WTC11 (cell line): ENCODE measurements at regions not wholly inside any gene's neighbourhood (a gene's known extent, or its start where the extent isn't known, plus 50 kb on each side); places are given as distances from the start of the nearest gene placed in this dataset.

Source experiments
- ATAC-seq: fragments of 200-7000 bp; cut with Tn5 transposase; 2 replicates; pipeline ENCODE4 v1.10.0; 2021; ENCODE audit warnings: mild to moderate bottlenecking, moderate library complexity
- CTCF ChIA-PET: fragments of 300-600 bp; sonication (Branson Sonifier 250); formaldehyde crosslinking; loops from one replicate; lab custom pipeline; 2021; ENCODE audit warnings: antibody characterized with exemption; lab: Charles Lee
- POLR2A ChIA-PET: fragments of 350-600 bp; sonication (Branson Sonifier 250); formaldehyde crosslinking; loops from one replicate; lab custom pipeline; 2021; ENCODE audit warnings: antibody characterized with exemption; lab: Charles Lee
- DNase-seq: peaks from one replicate; pipeline ENCODE4 v3.0.0; 2021; ENCODE audit warnings: low spot score
- H3K27ac Mint-ChIP-seq: 2 replicates; pipeline ENCODE4 v1.8.0; 2021; ENCODE audit warnings: mixed read lengths
- H3K27me3 Mint-ChIP-seq: 2 replicates; pipeline ENCODE4 v1.8.0; 2021; ENCODE audit warnings: low read depth, mild to moderate bottlenecking, moderate library complexity, mixed read lengths
- H3K36me3 Mint-ChIP-seq: 2 replicates; pipeline ENCODE4 v1.8.0; 2021; ENCODE audit warnings: mixed read lengths
- H3K4me1 Mint-ChIP-seq: 2 replicates; pipeline ENCODE4 v1.8.0; 2022; ENCODE audit warnings: mixed read lengths
- H3K4me3 Mint-ChIP-seq: 2 replicates; pipeline ENCODE4 v1.8.0; 2021; ENCODE audit warnings: mild to moderate bottlenecking, moderate library complexity, mixed read lengths
- H3K9me3 Mint-ChIP-seq: 2 replicates; pipeline ENCODE4 v1.8.0; 2021; ENCODE audit warnings: mixed read lengths
- ATF1 ChIP-seq: sonication (generic); formaldehyde crosslinking; IDR thresholded peaks from 2 replicates; pipeline ENCODE4 v1.8.1; 2023; ENCODE audit warnings: mild to moderate bottlenecking, moderate library complexity, missing genetic modification reagents
- ATF2 ChIP-seq: sonication (generic); formaldehyde crosslinking; IDR thresholded peaks from 2 replicates; pipeline ENCODE4 v1.8.1; 2022; ENCODE audit warnings: low read depth, missing genetic modification reagents, borderline replicate concordance
- CBFB ChIP-seq: sonication (generic); formaldehyde crosslinking; IDR thresholded peaks from 2 replicates; pipeline ENCODE4 v1.8.1; 2022; ENCODE audit warnings: mild to moderate bottlenecking, low read depth, missing genetic modification reagents
- CDX4 ChIP-seq: fragments of 250-450 bp; sonication (Bioruptor Pico); IDR thresholded peaks from 2 replicates; pipeline ENCODE4 v1.9.0; 2021; ENCODE audit warnings: moderate library complexity, mild to moderate bottlenecking, inconsistent platforms, borderline replicate concordance
- CTCF ChIP-seq: fragments of 200-600 bp; IDR thresholded peaks from 2 replicates; pipeline ENCODE4 v1.8.0; 2022; ENCODE audit warnings: antibody characterized with exemption
- E2F4 ChIP-seq: sonication (generic); formaldehyde crosslinking; IDR thresholded peaks from 2 replicates; pipeline ENCODE4 v1.8.1; 2022; ENCODE audit warnings: low read depth, mild to moderate bottlenecking, moderate library complexity, missing genetic modification reagents, borderline replicate concordance
- ELF4 ChIP-seq: sonication (generic); formaldehyde crosslinking; IDR thresholded peaks from 2 replicates; pipeline ENCODE4 v1.8.1; 2022; ENCODE audit warnings: low read depth, mild to moderate bottlenecking, moderate library complexity, missing genetic modification reagents
- GTF2I ChIP-seq: fragments of 250-450 bp; sonication (Bioruptor Pico); conservative IDR thresholded peaks from 2 replicates; pipeline ENCODE4 v1.4.0; 2021; ENCODE audit warnings: mild to moderate bottlenecking
- HMGXB4 ChIP-seq: sonication (generic); formaldehyde crosslinking; IDR thresholded peaks from 2 replicates; pipeline ENCODE4 v1.8.1; 2023; ENCODE audit warnings: mild to moderate bottlenecking, moderate library complexity, missing genetic modification reagents
- KAT7 ChIP-seq: sonication (generic); formaldehyde crosslinking; IDR thresholded peaks from 2 replicates; pipeline ENCODE4 v1.8.1; 2023; ENCODE audit warnings: missing genetic modification reagents, mild to moderate bottlenecking, borderline replicate concordance
- MXD4 ChIP-seq: fragments of 250-450 bp; sonication (Bioruptor Pico); IDR thresholded peaks from 2 replicates; pipeline ENCODE4 v1.8.0; 2021; ENCODE audit warnings: mild to moderate bottlenecking, moderate library complexity, borderline replicate concordance
- PRDM15 ChIP-seq: sonication (generic); formaldehyde crosslinking; IDR thresholded peaks from 2 replicates; pipeline ENCODE4 v1.8.0; 2022; ENCODE audit warnings: missing genetic modification reagents
- RELA ChIP-seq: sonication (generic); formaldehyde crosslinking; IDR thresholded peaks from 2 replicates; pipeline ENCODE4 v1.8.1; 2022; ENCODE audit warnings: missing genetic modification reagents, mild to moderate bottlenecking, borderline replicate concordance
- SP1 ChIP-seq: sonication (generic); formaldehyde crosslinking; conservative IDR thresholded peaks from 2 replicates; pipeline ENCODE4 v1.8.1; 2022; ENCODE audit warnings: missing genetic modification reagents
- TP53 ChIP-seq: sonication (generic); formaldehyde crosslinking; IDR thresholded peaks from 2 replicates; pipeline ENCODE4 v1.8.1; 2023; ENCODE audit warnings: mild to moderate bottlenecking, missing genetic modification reagents
- ZNF281 ChIP-seq: sonication (generic); formaldehyde crosslinking; IDR thresholded peaks from 2 replicates; pipeline ENCODE4 v1.8.0; 2023; ENCODE audit warnings: mild to moderate bottlenecking, missing genetic modification reagents
- ZNF512 ChIP-seq: sonication (generic); formaldehyde crosslinking; IDR thresholded peaks from 2 replicates; pipeline ENCODE4 v1.8.1; 2022; ENCODE audit warnings: missing genetic modification reagents, borderline replicate concordance
- ZNF671 ChIP-seq: fragments of 250-450 bp; sonication (Bioruptor Pico); IDR thresholded peaks from 2 replicates; pipeline ENCODE4 v1.8.0; 2021; ENCODE audit warnings: mild to moderate bottlenecking

- no peaks in the 10 kb centered on the region; the same call in 1 of the 2 replicates for H3K27me3 Mint-ChIP-seq
- H3K27ac Mint-ChIP-seq = no peak overlapping the region
- DNase-seq (no peak), ATAC-seq (no peak)
- peaks cover 35% of the 10 kb centered on the region for H3K4me1 Mint-ChIP-seq
- ChIA-PET POLR2A (no interaction called here), CTCF (interaction anchor here (1.3 to 1.5 kb wide), 3 partner anchors 23 to 52 kb away, joined by 3 to 4 read pairs (median 3); no protein-coding TSS in a partner anchor)
- H3K36me3 Mint-ChIP-seq = no peaks in the 10 kb centered on the region
- H3K9me3 Mint-ChIP-seq = no peaks in the 10 kb centered on the region
- no peak for TF ChIP-seq MXD4
- TF ChIP-seq TP53 (CRISPR knock-in tag) = no peak
- TF ChIP-seq GTF2I (CRISPR knock-in tag) = no peak
- TF ChIP-seq PRDM15 = no peak
- TF ChIP-seq RELA (CRISPR knock-in tag) = no peak
- TF ChIP-seq KAT7 (CRISPR knock-in tag) = no peak
- no peak for TF ChIP-seq CTCF
- no peak for TF ChIP-seq ZNF512
- TF ChIP-seq CBFB = no peak
- no peak for TF ChIP-seq ATF2 (CRISPR knock-in tag)
- TF ChIP-seq ELF4 = no peak
- TF ChIP-seq ZNF281 (CRISPR knock-in tag) = no peak
- no peak for TF ChIP-seq HMGXB4 (CRISPR knock-in tag)
- no peak for TF ChIP-seq CDX4 (CRISPR knock-in tag)
- no peak for TF ChIP-seq ATF1 (CRISPR knock-in tag)
- TF ChIP-seq ZNF671 = no peak
- no peak for TF ChIP-seq SP1 (CRISPR knock-in tag)
- no peak for TF ChIP-seq E2F4 (CRISPR knock-in tag)
- no peak overlapping the region for H3K4me3 Mint-ChIP-seq
Measured at GRCh38 chr20:21573259-21573658, 59.4 kb upstream of the NKX2-2 start.
